ENCODE measurements at regions not wholly inside any gene's neighbourhood (a gene's known extent, or its start where the extent isn't known, plus 50 kb on each side); places are given as distances from the start of the nearest gene placed in this dataset.
A peak's percentile ranks its signal among the peaks of the same experiment; 100 is the strongest.

GRCh38 chr1:229204921-229205777 is 65.8 kb upstream of the RAB4A start:
- no peak for TF ChIP-seq Cebpa-rat (IDR thresholded peaks at IDR 0.05)
- H3K27me3 ChIP-seq = no peaks in the 10 kb centered on the region
- no peaks in the 10 kb centered on the region for H4K20me1 ChIP-seq
- H3K4me2 ChIP-seq = peak overlapping the region in 9 of 11 experiments; percentile 2 to 28 (median 21); a peak in 10 of 22 replicates
- H3K27ac ChIP-seq = no peak overlapping the region
- peaks cover 11 to 34% (median 18%) of the 10 kb centered on the region in 10 experiments for H3K4me1 ChIP-seq
- no peaks in the 10 kb centered on the region for H3K36me3 ChIP-seq
- no peak overlapping the region for H3K9ac ChIP-seq
- no peak overlapping the region for H3K4me3 ChIP-seq
- H3K9me3 ChIP-seq (replicated peaks in 1 of 11) = no peaks in the 10 kb centered on the region

GRCh38 chr1:229205854-229206253 is 65.1 kb upstream of the RAB4A start:
- Histone ChIP-seq H3K36me3 (no peaks in the 10 kb centered on the region), H3K27me3 (no peaks in the 10 kb centered on the region), H3K27ac (no peak overlapping the region), H3K4me1 (peaks cover 5 to 31% (median 13%) of the 10 kb centered on the region in 10 experiments; a peak in 15 of 20 replicates), H3K9me3 (replicated peaks in 1 of 11) (no peaks in the 10 kb centered on the region), H3K4me3 (no peak overlapping the region), H3K9ac (no peak overlapping the region), H4K20me1 (no peaks in the 10 kb centered on the region), H3K4me2 (peak overlapping the region in 6 of 11 experiments; percentile 2 to 27 (median 20); a peak in 5 of 22 replicates)
- no peak for TF ChIP-seq Cebpa-rat (IDR thresholded peaks at IDR 0.05)

GRCh38 chr1:229207916-229208315 is 63.0 kb upstream of the RAB4A start:
- Histone ChIP-seq H3K4me1 (peaks cover 5 to 31% (median 13%) of the 10 kb centered on the region in 10 experiments; a peak in 15 of 20 replicates), H3K9me3 (replicated peaks in 1 of 11) (no peaks in the 10 kb centered on the region), H3K36me3 (no peaks in the 10 kb centered on the region), H3K27ac (no peak overlapping the region), H3K9ac (no peak overlapping the region), H3K4me2 (no peak overlapping the region), H4K20me1 (no peaks in the 10 kb centered on the region), H3K4me3 (no peak overlapping the region), H3K27me3 (no peaks in the 10 kb centered on the region)
- TF ChIP-seq Cebpa-rat (IDR thresholded peaks at IDR 0.05) = no peak

GRCh38 chr1:229208481-229208880 is 62.4 kb upstream of the RAB4A start:
- peaks cover 5 to 31% (median 13%) of the 10 kb centered on the region in 10 experiments; a peak in 15 of 20 replicates for H3K4me1 ChIP-seq
- no peaks in the 10 kb centered on the region for H3K27me3 ChIP-seq
- TF ChIP-seq Cebpa-rat (IDR thresholded peaks at IDR 0.05) = no peak
- no peak overlapping the region for H3K4me2 ChIP-seq
- no peaks in the 10 kb centered on the region for H4K20me1 ChIP-seq
- H3K36me3 ChIP-seq = no peaks in the 10 kb centered on the region
- no peak overlapping the region for H3K9ac ChIP-seq
- no peaks in the 10 kb centered on the region for H3K9me3 ChIP-seq (replicated peaks in 1 of 11)
- H3K4me3 ChIP-seq = no peak overlapping the region
- H3K27ac ChIP-seq = no peak overlapping the region

GRCh38 chr1:229209386-229209785 is 61.5 kb upstream of the RAB4A start:
- Histone ChIP-seq H3K9me3 (replicated peaks in 1 of 11) (no peaks in the 10 kb centered on the region), H3K4me3 (no peak overlapping the region), H3K9ac (no peak overlapping the region), H3K4me1 (peaks cover 5 to 29% (median 13%) of the 10 kb centered on the region in 10 experiments; a peak in 15 of 20 replicates), H4K20me1 (no peaks in the 10 kb centered on the region), H3K4me2 (peak overlapping the region in 3 of 11 experiments; percentile 22 to 48 (median 38); a peak in 3 of 22 replicates), H3K27ac (no peak overlapping the region), H3K36me3 (no peaks in the 10 kb centered on the region), H3K27me3 (no peaks in the 10 kb centered on the region)
- TF ChIP-seq Cebpa-rat (IDR thresholded peaks at IDR 0.05) = no peak

GRCh38 chr1:229209816-229210215 is 61.1 kb upstream of the RAB4A start:
- Histone ChIP-seq H3K27me3 (no peaks in the 10 kb centered on the region), H3K27ac (no peak overlapping the region), H3K9ac (no peak overlapping the region), H3K4me2 (peak overlapping the region in 3 of 11 experiments; percentile 22 to 48 (median 38); a peak in 4 of 22 replicates), H3K36me3 (no peaks in the 10 kb centered on the region), H3K4me1 (peaks cover 5 to 25% (median 12%) of the 10 kb centered on the region in 10 experiments; a peak in 15 of 20 replicates), H3K9me3 (replicated peaks in 1 of 11) (no peaks in the 10 kb centered on the region), H4K20me1 (no peaks in the 10 kb centered on the region), H3K4me3 (no peak overlapping the region)
- no peak for TF ChIP-seq Cebpa-rat (IDR thresholded peaks at IDR 0.05)

GRCh38 chr1:229210844-229211243 is 60.1 kb upstream of the RAB4A start:
- Histone ChIP-seq H3K36me3 (no peaks in the 10 kb centered on the region), H3K4me2 (no peak overlapping the region), H4K20me1 (no peaks in the 10 kb centered on the region), H3K9me3 (replicated peaks in 1 of 11) (no peaks in the 10 kb centered on the region), H3K27me3 (no peaks in the 10 kb centered on the region), H3K4me3 (no peak overlapping the region), H3K4me1 (peaks cover 0 to 19% (median 2%) of the 10 kb centered on the region in 10 experiments; a peak in 9 of 20 replicates), H3K27ac (no peak overlapping the region), H3K9ac (no peak overlapping the region)
- TF ChIP-seq Cebpa-rat (IDR thresholded peaks at IDR 0.05) = no peak

- Histone ChIP-seq H3K27ac (no peak overlapping the region), H3K4me3 (no peak overlapping the region)
These were observed 57.1 kb upstream of the RAB4A start for GRCh38 chr1:229213797-229214196.

GRCh38 chr1:229217716-229218115 is 53.2 kb upstream of the RAB4A start:
- no peak for TF ChIP-seq Cebpa-rat (IDR thresholded peaks at IDR 0.05)
- Histone ChIP-seq H3K9me3 (replicated peaks in 1 of 11) (peaks cover 0 to 12% (median 3%) of the 10 kb centered on the region in 11 experiments; a peak in 3 of 22 replicates), H4K20me1 (no peaks in the 10 kb centered on the region), H3K4me2 (no peak overlapping the region), H3K4me3 (no peak overlapping the region), H3K27ac (no peak overlapping the region), H3K36me3 (no peaks in the 10 kb centered on the region), H3K9ac (no peak overlapping the region), H3K4me1 (peaks cover 0 to 12% (median 0%) of the 10 kb centered on the region in 10 experiments; a peak in 6 of 20 replicates), H3K27me3 (no peaks in the 10 kb centered on the region)

More at GRCh38 chr1:229213797-229214196, 57.1 kb upstream of the RAB4A start:
- no peak for TF ChIP-seq Cebpa-rat (IDR thresholded peaks at IDR 0.05)
- no peak overlapping the region for H3K9ac ChIP-seq
- H3K27me3 ChIP-seq = no peaks in the 10 kb centered on the region
- H4K20me1 ChIP-seq = no peaks in the 10 kb centered on the region
- no peak overlapping the region for H3K4me2 ChIP-seq
- no peaks in the 10 kb centered on the region for H3K36me3 ChIP-seq
- no peaks in the 10 kb centered on the region for H3K9me3 ChIP-seq (replicated peaks in 1 of 11)
- peaks cover 0 to 16% (median 0%) of the 10 kb centered on the region in 10 experiments; a peak in 6 of 20 replicates for H3K4me1 ChIP-seq
